NCI-H345 treated with DMSO at 0.1 percent for 48 hours (cell line): ENCODE measurements at regions not wholly inside any gene's neighbourhood (a gene's known extent, or its start where the extent isn't known, plus 50 kb on each side); places are given as distances from the start of the nearest gene placed in this dataset.

ENCODE experiments used
- DNase-seq: peaks from one replicate; lab custom pipeline; 2025; ENCODE audit not compliant: unreplicated experiment; lab: John Stamatoyannopoulos, UW

GRCh38 chr20:51104960-51105920 lies 82.3 kb upstream of the KCNG1 start:
- no peak for DNase-seq

DNA sequence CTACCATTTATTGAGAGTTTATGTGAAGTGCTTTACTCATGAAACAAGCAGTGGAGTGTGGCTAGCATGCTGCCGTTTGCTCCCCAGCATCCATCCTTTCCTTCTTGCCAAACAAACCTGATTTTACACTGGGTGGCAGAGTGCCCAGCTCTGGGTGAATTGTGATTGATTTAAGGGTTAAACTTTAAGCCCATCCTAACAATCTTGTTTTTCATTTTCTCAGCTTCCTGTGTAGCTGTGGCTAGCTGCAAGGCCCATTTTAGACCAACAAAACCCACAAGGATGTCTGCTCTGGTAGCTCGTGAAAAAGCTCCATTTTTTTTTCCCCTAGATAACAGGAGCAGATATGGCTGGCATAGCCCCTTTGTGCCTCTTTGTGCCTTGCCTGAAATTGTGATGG lies 77.7 kb upstream of the KCNG1 start:
- DNase-seq = no peak

GRCh38 chr20:51098284-51098810 lies 75.4 kb upstream of the KCNG1 start:
- DNase-seq = no peak

GRCh38 chr20:51097351-51098120 lies 74.6 kb upstream of the KCNG1 start:
- DNase-seq = no peak

DNA sequence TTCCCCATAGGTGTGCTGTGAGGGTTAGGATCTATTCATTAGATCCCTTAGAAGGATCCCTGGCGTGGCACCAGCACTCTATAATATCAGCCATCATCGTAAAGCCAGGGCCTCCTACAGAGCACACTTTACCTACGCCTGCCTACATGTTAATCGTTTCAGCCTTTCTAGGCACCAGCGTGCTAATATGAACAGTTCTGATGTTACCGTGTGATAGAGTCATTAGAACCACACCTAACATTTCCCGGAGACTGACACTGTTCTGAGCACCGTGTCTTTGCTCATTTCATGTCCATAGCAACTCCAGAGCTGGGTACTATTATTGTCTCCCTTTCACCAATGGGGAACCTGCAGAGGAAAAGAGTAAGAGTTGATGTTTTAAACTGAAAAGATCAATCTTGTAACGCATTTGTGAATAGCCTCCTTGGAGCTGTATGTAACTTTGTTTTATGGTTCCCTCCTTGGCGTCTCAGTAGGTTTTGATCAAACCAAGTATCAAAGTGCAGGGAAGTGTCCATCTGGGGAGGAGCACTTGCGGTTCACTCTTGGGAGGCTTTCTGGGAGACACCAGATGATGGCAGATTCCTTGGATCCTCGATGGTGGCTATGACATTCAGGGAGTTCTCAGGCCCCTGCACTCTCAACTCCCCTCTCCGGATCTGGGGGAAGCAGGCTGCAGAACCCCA lies 73.8 kb upstream of the KCNG1 start:
- no peak for DNase-seq

DNA sequence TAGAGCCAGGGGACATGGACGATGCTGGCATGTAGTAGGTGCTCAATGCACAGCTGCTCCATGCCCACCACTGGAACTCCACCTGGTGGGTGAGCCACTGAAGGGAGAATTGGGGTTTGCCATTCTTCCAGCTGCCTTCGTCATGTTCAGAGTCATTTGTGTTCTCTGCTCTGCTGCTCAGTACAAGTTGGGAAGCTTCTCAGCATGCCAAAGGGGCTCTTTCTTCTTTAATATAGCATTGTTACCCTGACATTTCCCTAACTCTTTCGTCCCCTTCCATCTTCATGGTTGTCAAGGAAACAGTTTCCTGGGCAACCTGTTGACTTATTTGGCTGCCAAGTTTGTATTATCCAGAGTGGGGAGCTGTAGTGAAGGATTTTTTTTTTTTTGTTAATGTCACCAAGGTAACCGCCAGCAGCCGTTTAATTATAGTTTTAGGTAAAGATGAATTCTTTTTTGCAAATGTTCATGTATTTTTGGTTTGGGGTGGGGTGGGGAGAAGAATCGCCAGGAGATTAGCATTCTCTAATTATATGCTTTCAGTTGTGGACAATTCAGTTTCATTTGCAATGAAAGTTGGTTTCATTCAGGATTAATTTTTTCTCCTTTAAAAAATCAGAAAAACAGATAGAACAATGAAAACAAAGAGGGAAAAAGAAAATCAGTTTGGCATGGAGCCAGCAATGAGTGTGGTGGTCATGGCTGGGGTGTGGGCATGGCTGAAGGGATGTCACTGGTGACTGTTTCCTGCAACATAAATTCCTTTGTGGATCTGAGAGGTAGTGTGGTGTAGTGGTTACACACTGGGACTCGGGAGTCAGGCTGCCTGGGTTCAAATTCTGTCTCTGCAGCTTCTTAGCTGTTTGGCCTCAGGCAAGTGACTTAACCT lies 73.0 kb upstream of the KCNG1 start:
- no peak for DNase-seq

- DNase-seq = no peak
Measured at GRCh38 chr20:51094221-51094620, 71.3 kb upstream of the KCNG1 start.

- no peak for DNase-seq
Measured at GRCh38 chr20:51093240-51093763, 70.4 kb upstream of the KCNG1 start.

GRCh38 chr20:51092338-51092737 lies 69.4 kb upstream of the KCNG1 start:
- DNase-seq = no peak

DNA sequence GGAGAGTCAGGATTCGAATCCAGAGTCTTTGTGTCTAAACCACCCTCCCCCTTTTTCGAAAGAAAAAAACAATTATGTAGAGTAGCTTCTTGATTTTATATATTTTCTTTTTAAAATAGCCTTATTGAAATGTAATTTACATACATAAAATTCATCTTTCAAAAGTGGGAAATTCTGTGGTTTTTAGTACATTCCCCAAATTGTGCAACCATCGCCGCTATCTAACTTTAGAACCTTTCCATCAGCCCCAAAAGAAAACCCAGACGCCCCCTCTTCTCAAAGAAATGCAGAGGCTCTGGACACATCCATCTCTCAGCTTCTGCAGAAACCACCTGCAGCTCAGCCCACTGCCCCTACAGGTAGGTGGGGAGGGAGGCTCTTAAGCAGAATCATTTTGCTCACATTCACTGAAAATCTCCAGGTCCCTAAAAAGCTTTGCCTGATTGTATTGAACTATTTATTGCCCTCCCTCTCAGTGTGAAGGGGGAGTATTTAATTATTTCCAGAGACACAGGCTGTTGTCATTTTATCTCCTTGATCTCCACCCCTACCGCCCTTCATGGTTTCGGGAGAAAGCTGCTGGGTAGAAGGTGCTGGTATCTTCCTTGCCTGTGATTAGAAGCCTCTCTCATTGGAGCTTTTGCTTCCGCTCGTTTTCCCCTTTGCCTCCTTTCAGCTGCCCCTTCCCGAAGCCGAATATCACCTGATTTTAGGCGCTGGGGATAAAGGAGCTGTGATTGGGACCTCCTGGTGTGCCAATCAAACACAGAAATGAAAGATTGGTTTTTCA lies 68.7 kb upstream of the KCNG1 start:
- peak; percentile 26 for DNase-seq

DNA sequence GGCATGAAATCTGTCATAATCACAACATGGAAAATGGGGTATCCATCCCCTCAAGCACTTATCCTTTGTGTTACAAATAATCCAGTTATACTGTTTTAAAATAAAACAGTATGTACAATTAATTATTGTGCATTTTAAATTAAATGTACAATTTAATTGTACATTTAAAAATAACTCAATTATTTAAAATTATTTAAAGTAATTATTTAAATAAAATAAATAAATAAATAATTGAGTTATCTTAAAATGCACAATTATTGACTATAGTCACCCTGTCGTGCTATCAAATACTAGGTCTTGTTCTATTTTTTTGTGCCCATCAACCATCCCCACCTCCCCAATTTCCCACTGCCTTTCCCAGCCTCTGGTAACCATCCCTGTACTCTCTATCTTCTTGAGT lies 66.9 kb upstream of the KCNG1 start:
- DNase-seq = no peak

DNA sequence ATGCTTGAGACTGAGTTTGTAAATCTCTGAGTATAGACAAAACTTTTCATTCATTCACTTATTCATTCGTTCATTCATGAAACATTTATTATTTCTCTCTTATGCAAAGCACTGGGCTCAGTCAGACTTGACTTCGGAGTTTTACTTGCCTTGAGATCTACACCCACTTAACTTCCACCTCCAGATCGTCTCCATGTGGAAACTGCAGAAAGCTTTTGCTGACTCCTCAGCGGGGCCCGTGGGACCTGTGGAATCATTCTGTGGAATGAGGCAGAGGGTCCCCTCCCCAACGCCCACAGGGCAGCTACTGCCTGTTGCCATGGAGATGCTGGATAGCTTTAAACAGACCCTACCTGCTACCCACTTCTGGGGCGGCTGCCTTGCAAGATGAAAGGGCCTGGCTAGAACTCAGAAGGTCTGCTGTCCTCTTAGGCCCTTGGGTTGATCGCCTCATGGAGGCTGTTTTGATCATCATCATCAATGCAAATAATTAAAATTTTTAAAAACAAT lies 66.4 kb upstream of the KCNG1 start:
- no peak for DNase-seq

DNA sequence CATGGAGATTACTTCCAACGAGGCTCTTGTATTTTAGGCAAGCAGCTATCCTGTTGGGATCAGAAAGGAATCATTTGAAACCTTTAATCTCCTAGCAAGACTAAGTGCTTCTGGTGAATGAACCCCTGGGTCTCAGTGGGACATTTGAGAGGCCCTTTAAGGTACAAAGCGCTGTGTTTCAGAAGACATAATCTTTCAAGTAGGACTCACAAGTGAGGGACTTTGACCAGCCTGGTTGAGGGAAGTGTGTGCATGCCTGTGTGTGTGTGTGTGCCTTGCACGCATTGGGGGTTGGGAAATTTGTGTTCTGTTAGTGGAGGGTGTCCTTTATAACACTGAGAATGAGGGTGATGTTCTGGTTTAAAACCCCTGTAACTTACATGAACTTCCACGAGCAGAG lies 64.4 kb upstream of the KCNG1 start:
- no peak for DNase-seq

- no peak for DNase-seq
Measured at GRCh38 chr20:51085769-51086168, 62.9 kb upstream of the KCNG1 start.

GRCh38 chr20:51084593-51085377 lies 61.9 kb upstream of the KCNG1 start:
- peak; percentile 78 for DNase-seq

- no peak for DNase-seq
Measured at GRCh38 chr20:51083447-51083846, 60.5 kb upstream of the KCNG1 start.

GRCh38 chr20:51082988-51083387 lies 60.1 kb upstream of the KCNG1 start:
- no peak for DNase-seq

DNA sequence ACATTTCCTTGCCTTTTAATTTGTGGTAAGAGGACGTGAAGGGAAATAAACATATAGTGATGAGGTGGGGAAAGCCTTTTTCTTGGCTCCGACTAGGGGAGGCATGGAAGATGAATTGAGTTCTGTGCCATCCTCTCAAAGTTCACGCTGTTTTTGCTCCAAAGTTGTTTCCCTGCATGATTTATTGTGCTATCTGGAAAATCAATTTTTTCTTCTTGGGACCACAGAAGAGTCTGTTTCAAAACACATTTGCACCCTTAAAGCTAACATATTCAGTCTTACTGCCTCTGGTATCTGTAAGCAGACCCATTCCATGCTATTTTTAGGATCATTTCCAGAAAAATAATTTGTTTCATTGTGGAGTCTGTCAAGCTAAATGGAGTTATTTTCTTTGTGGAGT lies 57.6 kb upstream of the KCNG1 start:
- DNase-seq = no peak
